SU-DHL-6 (cell line): ENCODE measurements at regions not wholly inside any gene's neighbourhood (a gene's known extent, or its start where the extent isn't known, plus 50 kb on each side); places are given as distances from the start of the nearest gene placed in this dataset.

Experiments used
- H2AFZ ChIP-seq: fragments of 200-600 bp; sonication (generic); 2 replicates; pipeline ENCODE4 v1.6.1; 2014; ENCODE audit warnings: low read depth, mild to moderate bottlenecking, moderate library complexity, mixed read lengths, antibody characterized with exemption, low read length; ENCODE audit not compliant: severe bottlenecking
- H3F3A ChIP-seq: fragments of 200-600 bp; shearing (Covaris generic); 2 replicates; pipeline ENCODE4 v1.6.0; 2016; ENCODE audit warnings: antibody characterized with exemption, mild to moderate bottlenecking; ENCODE audit not compliant: insufficient read depth
- H3K27ac ChIP-seq: fragments of 200-600 bp; sonication (generic); 2 replicates; pipeline ENCODE4 v1.5.1; 2016; ENCODE audit warnings: low read depth, mild to moderate bottlenecking, low read length, moderate library complexity, mixed read lengths
- H3K27me3 ChIP-seq: fragments of 200-600 bp; sonication (generic), shearing (Covaris generic); 2 replicates; pipeline ENCODE4 v1.6.0; 2014; ENCODE audit warnings: mild to moderate bottlenecking, low read length
- H3K36me3 ChIP-seq: fragments of 200-600 bp; sonication (generic); 2 replicates; pipeline ENCODE4 v1.6.1; 2014; ENCODE audit warnings: mild to moderate bottlenecking, low read length, mixed read lengths
- H3K4me2 ChIP-seq: fragments of 300-600, 200-600 bp; shearing (Covaris generic), sonication (generic); 2 replicates; pipeline ENCODE4 v1.6.0; 2014; ENCODE audit warnings: low read length, low read depth, mild to moderate bottlenecking; ENCODE audit not compliant: poor library complexity, severe bottlenecking
- H3K4me3 ChIP-seq: fragments of 200-600 bp; sonication (generic); 2 replicates; pipeline ENCODE4 v1.5.1; 2014; ENCODE audit warnings: antibody characterized with exemption, low read length, mild to moderate bottlenecking, mixed read lengths; ENCODE audit not compliant: insufficient read depth, poor library complexity, severe bottlenecking
- H3K79me2 ChIP-seq: fragments of 200-600 bp; sonication (generic); 2 replicates; pipeline ENCODE4 v1.6.1; 2014; ENCODE audit warnings: mild to moderate bottlenecking, low read length, moderate library complexity; ENCODE audit not compliant: insufficient read depth
- H3K9ac ChIP-seq: fragments of 200-600 bp; sonication (generic); 2 replicates; pipeline ENCODE4 v1.7.0; 2014; ENCODE audit warnings: mild to moderate bottlenecking, low read length
- H3K9me2 ChIP-seq: fragments of 200-600 bp; sonication (generic); replicated peaks from 2 replicates; pipeline ENCODE4 v1.6.1; 2014; ENCODE audit warnings: low read length; ENCODE audit not compliant: insufficient read depth
- H3K9me3 ChIP-seq: fragments of 200-600 bp; sonication (generic); 2 replicates; pipeline ENCODE4 v1.6.1; 2014; ENCODE audit warnings: low read length, mixed read lengths; ENCODE audit not compliant: insufficient read depth
- H4K20me1 ChIP-seq: fragments of 200-600 bp; sonication (generic); 2 replicates; pipeline ENCODE4 v1.6.1; 2014; ENCODE audit warnings: low read depth, mild to moderate bottlenecking, antibody characterized with exemption, low read length, moderate library complexity, mixed read lengths
- CTCF ChIP-seq: fragments of 200-600 bp; sonication (generic); IDR thresholded peaks from one replicate; pipeline ENCODE4 v1.5.1; 2017; ENCODE audit warnings: antibody characterized with exemption, mild to moderate bottlenecking, low read length, moderate library complexity; ENCODE audit not compliant: insufficient read depth, poor library complexity, severe bottlenecking
- EZH2phosphoT487 ChIP-seq: fragments of 200-600 bp; sonication (generic), shearing (Covaris generic); conservative IDR thresholded peaks from 2 replicates; pipeline ENCODE4 v1.6.1; 2018; ENCODE audit warnings: mild to moderate bottlenecking, antibody characterized with exemption, low read length, moderate library complexity, mixed read lengths

GRCh38 chr20:11553603-11554002 lies 364.1 kb upstream of the BTBD3 start:
- Histone ChIP-seq H3K27me3 (no peaks in the 10 kb centered on the region), H3K36me3 (no peaks in the 10 kb centered on the region), H3K27ac (no peak overlapping the region), H3K79me2 (no peaks in the 10 kb centered on the region), H3K4me2 (no peak overlapping the region), H2AFZ (no peak overlapping the region), H3K9me2 (no peaks in the 10 kb centered on the region), H3F3A (no peaks in the 10 kb centered on the region), H3K9me3 (no peaks in the 10 kb centered on the region), H3K4me3 (no peak overlapping the region), H4K20me1 (no peaks in the 10 kb centered on the region), H3K9ac (no peak overlapping the region)
- no peak for TF ChIP-seq EZH2phosphoT487

- no peaks in the 10 kb centered on the region for H3K9me2 ChIP-seq
- no peak overlapping the region for H3K27ac ChIP-seq
- no peaks in the 10 kb centered on the region for H3K79me2 ChIP-seq
- H3K4me2 ChIP-seq, result no peak overlapping the region
- H3K36me3 ChIP-seq, result no peaks in the 10 kb centered on the region
- TF ChIP-seq EZH2phosphoT487 (no peak), CTCF (no peak)
- H3K9me3 ChIP-seq, result no peaks in the 10 kb centered on the region
- H3F3A ChIP-seq, result no peaks in the 10 kb centered on the region
- no peak overlapping the region for H2AFZ ChIP-seq
- H3K9ac ChIP-seq, result no peak overlapping the region
- no peaks in the 10 kb centered on the region for H3K27me3 ChIP-seq
- no peaks in the 10 kb centered on the region for H4K20me1 ChIP-seq
- H3K4me3 ChIP-seq, result no peak overlapping the region
These were observed 362.2 kb upstream of the BTBD3 start for GRCh38 chr20:11555510-11555909.

- Histone ChIP-seq H4K20me1 (no peaks in the 10 kb centered on the region), H3K27me3 (no peaks in the 10 kb centered on the region), H3K36me3 (no peaks in the 10 kb centered on the region), H3K27ac (no peak overlapping the region), H3K9me3 (no peaks in the 10 kb centered on the region), H3K9me2 (no peaks in the 10 kb centered on the region), H3K9ac (no peak overlapping the region), H3K4me2 (no peak overlapping the region), H2AFZ (no peak overlapping the region), H3F3A (no peaks in the 10 kb centered on the region), H3K79me2 (no peaks in the 10 kb centered on the region), H3K4me3 (no peak overlapping the region)
- TF ChIP-seq EZH2phosphoT487, result no peak
- TF ChIP-seq CTCF, result no peak
These were observed 361.3 kb upstream of the BTBD3 start for GRCh38 chr20:11556410-11556809.

GRCh38 chr20:11564491-11564890 lies 353.2 kb upstream of the BTBD3 start:
- Histone ChIP-seq H3K4me2 (no peak overlapping the region), H2AFZ (no peak overlapping the region), H3F3A (no peaks in the 10 kb centered on the region), H3K9me2 (no peaks in the 10 kb centered on the region; the same call in 1 of the 2 replicates), H4K20me1 (no peaks in the 10 kb centered on the region), H3K9me3 (no peaks in the 10 kb centered on the region), H3K4me3 (no peak overlapping the region), H3K36me3 (no peaks in the 10 kb centered on the region), H3K27ac (no peak overlapping the region), H3K79me2 (no peaks in the 10 kb centered on the region), H3K27me3 (no peaks in the 10 kb centered on the region), H3K9ac (no peak overlapping the region)
- TF ChIP-seq CTCF (no peak), EZH2phosphoT487 (no peak)
